ENCODE measurements at regions not wholly inside any gene's neighbourhood (a gene's known extent, or its start where the extent isn't known, plus 50 kb on each side); places are given as distances from the start of the nearest gene placed in this dataset.
A peak's percentile ranks its signal among the peaks of the same experiment; 100 is the strongest.
"Not testable (repeated sequence)": the region's sequence is repeated elsewhere in the genome, so short reads cannot be mapped to it uniquely, and the experiment has no call there.

DNA sequence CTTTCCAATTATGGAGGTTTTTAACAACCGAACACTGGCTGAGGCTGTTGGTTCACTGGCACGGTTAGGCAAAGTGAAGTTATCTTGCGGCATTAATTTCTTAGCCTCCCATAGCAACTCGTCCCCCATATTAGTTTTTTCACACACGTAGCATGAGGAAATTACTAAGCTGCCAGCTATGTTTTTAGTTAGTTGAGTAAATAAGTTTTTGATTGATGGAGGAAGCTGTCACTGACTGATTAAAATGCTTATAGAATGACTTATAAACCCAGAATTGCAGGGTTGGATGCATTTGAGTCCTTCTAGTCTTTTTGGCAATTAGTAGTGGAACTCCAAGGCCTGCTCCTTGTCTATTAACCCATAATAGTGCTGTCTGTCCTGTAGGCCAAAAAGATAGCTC, 97.1 kb downstream of the ALG10 start:
- no peaks in the 10 kb centered on the region for H3K9me3 ChIP-seq
- TF ChIP-seq POLR2A (IDR thresholded peaks at IDR 0.05) (no peak), POLR2AphosphoS5 (IDR thresholded peaks at IDR 0.05) (no peak), EP300 (IDR thresholded peaks at IDR 0.05) (no peak)
- TF ChIP-seq, protein P1, sequence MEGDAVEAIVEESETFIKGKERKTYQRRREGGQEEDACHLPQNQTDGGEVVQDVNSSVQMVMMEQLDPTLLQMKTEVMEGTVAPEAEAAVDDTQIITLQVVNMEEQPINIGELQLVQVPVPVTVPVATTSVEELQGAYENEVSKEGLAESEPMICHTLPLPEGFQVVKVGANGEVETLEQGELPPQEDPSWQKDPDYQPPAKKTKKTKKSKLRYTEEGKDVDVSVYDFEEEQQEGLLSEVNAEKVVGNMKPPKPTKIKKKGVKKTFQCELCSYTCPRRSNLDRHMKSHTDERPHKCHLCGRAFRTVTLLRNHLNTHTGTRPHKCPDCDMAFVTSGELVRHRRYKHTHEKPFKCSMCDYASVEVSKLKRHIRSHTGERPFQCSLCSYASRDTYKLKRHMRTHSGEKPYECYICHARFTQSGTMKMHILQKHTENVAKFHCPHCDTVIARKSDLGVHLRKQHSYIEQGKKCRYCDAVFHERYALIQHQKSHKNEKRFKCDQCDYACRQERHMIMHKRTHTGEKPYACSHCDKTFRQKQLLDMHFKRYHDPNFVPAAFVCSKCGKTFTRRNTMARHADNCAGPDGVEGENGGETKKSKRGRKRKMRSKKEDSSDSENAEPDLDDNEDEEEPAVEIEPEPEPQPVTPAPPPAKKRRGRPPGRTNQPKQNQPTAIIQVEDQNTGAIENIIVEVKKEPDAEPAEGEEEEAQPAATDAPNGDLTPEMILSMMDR (IDR thresholded peaks at IDR 0.05), result no peak
- 76 to 83% (median 81%) methylated on average over 5 of the region's 5 CpGs for WGBS, 5 donors
- no peaks in the 10 kb centered on the region for H3K36me3 ChIP-seq
- H3K27me3 ChIP-seq, result no peaks in the 10 kb centered on the region
- H3K4me3 ChIP-seq, result no peak overlapping the region
- no peak overlapping the region for H3K27ac ChIP-seq
- H3K4me1 ChIP-seq, result no peaks in the 10 kb centered on the region
- DNase-seq, result no peak
- intact Hi-C loops (cut with DNase I; ENCODE audit: low total_unique reads), result no loop called here

DNA sequence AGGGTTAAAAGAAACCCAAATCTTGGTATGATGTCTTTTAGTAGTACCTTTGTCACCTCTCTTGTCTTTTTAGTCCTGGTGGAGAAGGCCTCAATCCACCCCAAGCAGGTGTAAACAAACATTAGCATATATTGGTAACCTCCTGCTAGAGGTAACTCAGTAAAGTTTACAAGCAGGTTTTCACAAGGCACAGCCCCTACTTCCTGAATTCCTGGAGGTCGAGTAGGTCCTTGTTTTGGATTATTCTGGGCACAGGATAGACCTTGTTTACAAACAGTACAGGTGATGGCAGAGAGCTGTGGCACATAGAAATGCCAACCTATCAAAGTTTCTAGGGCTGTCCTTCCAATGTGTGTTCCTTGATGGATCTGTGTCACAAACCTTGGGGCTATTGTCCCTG, 99.1 kb downstream of the ALG10 start:
- Histone ChIP-seq H3K4me3 (no peak overlapping the region), H3K9me3 (no peaks in the 10 kb centered on the region), H3K36me3 (no peaks in the 10 kb centered on the region), H3K27me3 (peaks cover 0 to 10% (median 0%) of the 10 kb centered on the region in 3 donors), H3K27ac (no peak overlapping the region), H3K4me1 (peaks cover 0 to under 1% (median 0%) of the 10 kb centered on the region in 4 donors)
- intact Hi-C loops (cut with DNase I; ENCODE audit: low total_unique reads), result no loop called here
- TF ChIP-seq POLR2A (IDR thresholded peaks at IDR 0.05), result no peak
- TF ChIP-seq, protein P1 (IDR thresholded peaks at IDR 0.05), result no peak
- TF ChIP-seq EP300 (IDR thresholded peaks at IDR 0.05), result no peak
- no peak for TF ChIP-seq POLR2AphosphoS5 (IDR thresholded peaks at IDR 0.05)
- 14 to 38% (median 32%) methylated on average over 1 of the region's 1 CpG for WGBS, 5 donors
- DNase-seq, result no peak

DNA sequence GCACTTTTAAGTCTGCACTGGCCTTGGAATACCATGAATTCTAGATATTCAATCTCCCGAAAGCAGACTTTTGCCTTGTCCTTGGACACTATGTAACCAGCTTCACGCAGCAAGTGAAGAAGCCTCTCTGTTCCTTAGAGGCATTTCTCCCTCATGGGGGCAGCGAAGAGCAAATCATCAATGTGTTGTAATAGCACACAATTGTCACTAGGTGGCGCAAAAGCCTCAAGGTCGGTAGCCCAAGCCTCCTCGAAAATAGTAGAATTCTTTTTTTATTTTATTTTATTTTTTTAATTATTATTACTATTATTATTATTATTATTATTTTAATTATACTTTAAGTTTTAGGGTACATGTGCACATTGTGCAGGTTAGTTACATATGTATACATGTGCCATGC, 100.8 kb downstream of the ALG10 start:
- intact Hi-C loops (cut with DNase I; ENCODE audit: low total_unique reads); H3K36me3 ChIP-seq; H3K27ac ChIP-seq; H3K4me3 ChIP-seq; H3K9me3 ChIP-seq; H3K4me1 ChIP-seq: not testable (repeated sequence)
- 9 to 15% (median 12%) methylated on average over 6 of the region's 6 CpGs for WGBS, 5 donors
- peaks cover 0 to 22% (median 0%) of the 10 kb centered on the region in 3 donors for H3K27me3 ChIP-seq
- DNase-seq, result peak in 1 of 2 donors; percentile 38
- TF ChIP-seq, protein P1 (IDR thresholded peaks at IDR 0.05), result peak in 5 of 7 experiments; percentile 42 to 81 (median 77)

DNA sequence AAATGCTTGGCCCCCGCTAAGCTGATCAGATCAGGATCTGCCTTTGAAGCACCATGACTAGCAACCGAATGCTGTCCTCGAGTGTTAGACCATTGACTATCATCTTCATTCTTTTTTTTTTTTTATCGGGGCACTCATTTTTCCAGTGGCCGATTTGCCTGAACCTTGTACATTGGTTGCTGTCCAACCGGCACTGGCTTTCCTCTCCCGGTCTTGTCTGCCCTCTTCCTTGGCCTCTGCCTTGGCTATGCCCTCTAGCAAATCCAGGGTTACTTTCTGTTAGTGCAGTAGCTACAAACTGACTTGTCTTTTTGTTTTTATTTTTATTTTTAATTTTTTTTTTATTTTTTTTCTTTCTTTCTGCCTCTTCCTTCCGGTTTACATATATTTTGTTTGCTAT, 102.3 kb downstream of the ALG10 start:
- no peak for TF ChIP-seq POLR2A (IDR thresholded peaks at IDR 0.05)
- TF ChIP-seq POLR2AphosphoS5 (IDR thresholded peaks at IDR 0.05), result no peak
- TF ChIP-seq, protein P1 (IDR thresholded peaks at IDR 0.05), result no peak
- TF ChIP-seq EP300 (IDR thresholded peaks at IDR 0.05), result no peak
- intact Hi-C loops (cut with DNase I; ENCODE audit: low total_unique reads), result no loop called here
- no peaks in the 10 kb centered on the region for H3K36me3 ChIP-seq
- WGBS, 5 donors, result 83 to 89% (median 85%) methylated on average over 8 of the region's 8 CpGs
- H3K27ac ChIP-seq, result no peak overlapping the region
- H3K27me3 ChIP-seq, result peaks cover 0 to 22% (median 0%) of the 10 kb centered on the region in 3 donors
- DNase-seq, result no peak
- peaks cover 0 to 5% (median 0%) of the 10 kb centered on the region in 4 donors for H3K4me1 ChIP-seq
- H3K9me3 ChIP-seq, result no peaks in the 10 kb centered on the region
- H3K4me3 ChIP-seq, result no peak overlapping the region

Data from stomach (tissue), 8 donors.